Left cardiac atrium (tissue), 4 donors: ENCODE measurements at regions not wholly inside any gene's neighbourhood (a gene's known extent, or its start where the extent isn't known, plus 50 kb on each side); places are given as distances from the start of the nearest gene placed in this dataset.
A peak's percentile ranks its signal among the peaks of the same experiment; 100 is the strongest.
"Not testable (repeated sequence)": the region's sequence is repeated elsewhere in the genome, so short reads cannot be mapped to it uniquely, and the experiment has no call there.

ENCODE experiments used
- ATAC-seq, 2 donors: fragments of 200-7000 bp; cut with Tn5 transposase; one replicate each; pipeline ENCODE4 v1.9.1; 2020; ENCODE audit warnings: mild to moderate bottlenecking in 2 of 2, moderate library complexity in 2 of 2
- DNase-seq: peaks from one replicate; pipeline ENCODE4 v3.0.0-alpha.2; 2020
- intact Hi-C, 2 donors: fragments of 100-400 bp; cut with DNase I; formaldehyde crosslinking; loops; one replicate each; pipeline versions ENCODE4 v1.14.1 to v1.15.1; 2022 to 2023
- donor health status: DM: no; HTN: yes; CAD: no.
- donor health status: DM: no; HTN: yes; CAD: no; lungs with severe emphysema.
- donor health status: DM: yes; HTN: yes; CAD: no.
- donor health status: Dilated cardiomyopathy.

- intact Hi-C loops = no loop called here
- DNase-seq (no peak), ATAC-seq (no peak)
Measured at GRCh38 chr2:153532140-153532539, 53.6 kb upstream of the RPRM start.

- DNase-seq, intact Hi-C loops, ATAC-seq: not testable (repeated sequence)
Measured at GRCh38 chr2:153533803-153534202, 55.2 kb upstream of the RPRM start.

- DNase-seq, ATAC-seq, intact Hi-C loops: not testable (repeated sequence)
Measured at GRCh38 chr2:153534590-153534989, 56.0 kb upstream of the RPRM start.

GRCh38 chr2:153536115-153536514 lies 57.6 kb upstream of the RPRM start:
- intact Hi-C loops = no loop called here
- DNase-seq = no peak
- ATAC-seq = peak in 1 of 2 donors; percentile 72

- intact Hi-C loops, DNase-seq, ATAC-seq: not testable (repeated sequence)
Measured at GRCh38 chr2:153538102-153538501, 59.5 kb upstream of the RPRM start.

- intact Hi-C loops = no loop called here
- DNase-seq (no peak), ATAC-seq (no peak)
Measured at GRCh38 chr2:153543635-153544071, 65.1 kb upstream of the RPRM start.

- intact Hi-C loops = no loop called here
- DNase-seq (no peak), ATAC-seq (no peak)
Measured at GRCh38 chr2:153546358-153546757, 67.8 kb upstream of the RPRM start.

- intact Hi-C loops = no loop called here
- no peak for DNase-seq
- no peak for ATAC-seq
Measured at GRCh38 chr2:153548536-153548935, 70.0 kb upstream of the RPRM start.

GRCh38 chr2:153551698-153552097 lies 73.1 kb upstream of the RPRM start:
- intact Hi-C loops = no loop called here
- DNase-seq (no peak), ATAC-seq (no peak)

GRCh38 chr2:153557211-153557610 lies 78.6 kb upstream of the RPRM start:
- DNase-seq = no peak
- ATAC-seq = no peak
- intact Hi-C loops = no loop called here

- DNase-seq = no peak
- no peak for ATAC-seq
- intact Hi-C loops = no loop called here
Measured at GRCh38 chr2:153557714-153558113, 79.2 kb upstream of the RPRM start.

GRCh38 chr2:153558247-153558646 lies 79.7 kb upstream of the RPRM start:
- DNase-seq (no peak), ATAC-seq (no peak)
- intact Hi-C loops = no loop called here

GRCh38 chr2:153567367-153567766 lies 88.8 kb upstream of the RPRM start:
- DNase-seq (no peak), ATAC-seq (no peak)
- intact Hi-C loops = no loop called here

GRCh38 chr2:153568105-153568504 lies 89.5 kb upstream of the RPRM start:
- intact Hi-C loops = no loop called here
- ATAC-seq (no peak), DNase-seq (no peak)

- DNase-seq (no peak), ATAC-seq (no peak)
- intact Hi-C loops = no loop called here
Measured at GRCh38 chr2:153575171-153575853, 96.8 kb upstream of the RPRM start.

- DNase-seq = no peak
- no peak for ATAC-seq
- intact Hi-C loops = no loop called here
Measured at GRCh38 chr2:153584244-153584643, 105.7 kb upstream of the RPRM start.

GRCh38 chr2:153588408-153588807 lies 109.8 kb upstream of the RPRM start:
- intact Hi-C loops = no loop called here
- DNase-seq = no peak
- no peak for ATAC-seq

- ATAC-seq = no peak
- DNase-seq = no peak
- intact Hi-C loops = no loop called here
Measured at GRCh38 chr2:153589586-153589985, 111.0 kb upstream of the RPRM start.

GRCh38 chr2:153593086-153593485 lies 114.5 kb upstream of the RPRM start:
- ATAC-seq, DNase-seq, intact Hi-C loops: not testable (repeated sequence)

GRCh38 chr2:153595939-153596338 lies 117.4 kb upstream of the RPRM start:
- ATAC-seq (peak in 1 of 2 donors; percentile 47), DNase-seq (no peak)
- intact Hi-C loops = no loop called here

- DNase-seq = no peak
- intact Hi-C loops = no loop called here
- ATAC-seq = no peak
Measured at GRCh38 chr2:153601812-153602211, 123.2 kb upstream of the RPRM start.
